ENCODE measurements at regions not wholly inside any gene's neighbourhood (a gene's known extent, or its start where the extent isn't known, plus 50 kb on each side); places are given as distances from the start of the nearest gene placed in this dataset.
A peak's percentile ranks its signal among the peaks of the same experiment; 100 is the strongest.

DNA sequence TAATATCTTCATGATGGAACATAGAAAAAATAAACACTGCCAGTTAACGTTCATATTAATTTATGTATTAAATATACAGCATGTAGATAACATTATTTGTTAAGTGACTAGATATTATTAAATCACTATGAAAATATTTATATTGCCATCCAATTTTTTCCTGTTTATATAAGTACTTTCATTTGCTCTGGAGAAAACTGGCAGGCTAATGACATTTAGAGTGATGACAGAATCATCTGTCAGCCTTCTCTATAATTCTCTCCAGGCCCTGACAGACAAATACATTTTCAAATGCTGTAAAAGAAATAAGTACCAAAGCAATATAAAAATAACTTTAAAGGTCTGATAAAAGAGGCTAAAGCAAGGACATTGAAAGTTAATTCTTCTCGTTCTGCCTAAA is 2556.7 kb upstream of the PCDH20 start:
- no peaks in the 10 kb centered on the region for H3K36me3 ChIP-seq (ENCODE audit: control insufficient read depth, insufficient read depth, low read length)
- H3K4me2 ChIP-seq (ENCODE audit: low read length) = no peak overlapping the region
- no peak overlapping the region for H4K8ac ChIP-seq (ENCODE audit: low read depth, low read length)
- no peak overlapping the region for H3K56ac ChIP-seq (ENCODE audit: low read length)
- H2BK120ac ChIP-seq (ENCODE audit: low read depth, low read length) = no peak overlapping the region
- no peak for DNase-seq
- no peak overlapping the region for H2BK15ac ChIP-seq (replicated peaks; ENCODE audit: low read depth)
- H4K5ac ChIP-seq (ENCODE audit: low read length) = no peak overlapping the region
- H3K27me3 ChIP-seq (ENCODE audit: insufficient read depth, low read length, poor library complexity) = no peaks in the 10 kb centered on the region
- H3K4me1 ChIP-seq (ENCODE audit: control insufficient read depth, low read depth, low read length) = no peaks in the 10 kb centered on the region
- H3K79me2 ChIP-seq (ENCODE audit: control insufficient read depth, insufficient read depth, low read length) = no peaks in the 10 kb centered on the region
- no peak overlapping the region for H2BK5ac ChIP-seq (ENCODE audit: low read length)
- H3K27ac ChIP-seq (ENCODE audit: low read depth, low read length) = no peak overlapping the region
- H3K79me1 ChIP-seq (ENCODE audit: low read length) = no peaks in the 10 kb centered on the region
- H3K4ac ChIP-seq (ENCODE audit: low read depth, low read length) = no peak overlapping the region
- H3K4me3 ChIP-seq (ENCODE audit: low read length) = no peak overlapping the region
- no peak overlapping the region for H3K18ac ChIP-seq (ENCODE audit: low read length)
- WGBS (ENCODE audit: extremely low coverage, insufficient coverage, low lambda C conversion rate) = no CpG with 5 or more reads among the region's 2 CpGs
- H2AK5ac ChIP-seq (ENCODE audit: low read length) = no peak overlapping the region
- H3K23ac ChIP-seq (ENCODE audit: low read length) = no peak overlapping the region
- H3K9ac ChIP-seq (ENCODE audit: low read length) = no peak overlapping the region

GRCh38 chr13:63954683-63955082 is 2539.0 kb upstream of the PCDH20 start:
- H4K5ac ChIP-seq (ENCODE audit: low read length) = no peak overlapping the region
- H3K79me1 ChIP-seq (ENCODE audit: low read length) = no peaks in the 10 kb centered on the region
- no peak overlapping the region for H2BK15ac ChIP-seq (replicated peaks; ENCODE audit: low read depth)
- H3K4me1 ChIP-seq (ENCODE audit: control insufficient read depth, low read depth, low read length) = no peaks in the 10 kb centered on the region
- no peak overlapping the region for H3K9ac ChIP-seq (ENCODE audit: low read length)
- no peak overlapping the region for H2AK5ac ChIP-seq (ENCODE audit: low read length)
- H3K18ac ChIP-seq (ENCODE audit: low read length) = no peak overlapping the region
- no peak overlapping the region for H3K56ac ChIP-seq (ENCODE audit: low read length)
- no peak overlapping the region for H2BK120ac ChIP-seq (ENCODE audit: low read depth, low read length)
- DNase-seq = peak; percentile 46
- no peak overlapping the region for H2BK5ac ChIP-seq (ENCODE audit: low read length)
- no peak overlapping the region for H3K4me2 ChIP-seq (ENCODE audit: low read length)
- no peaks in the 10 kb centered on the region for H3K27me3 ChIP-seq (ENCODE audit: insufficient read depth, low read length, poor library complexity)
- no peak overlapping the region for H4K8ac ChIP-seq (ENCODE audit: low read depth, low read length)
- no peaks in the 10 kb centered on the region for H3K36me3 ChIP-seq (ENCODE audit: control insufficient read depth, insufficient read depth, low read length)
- H3K27ac ChIP-seq (ENCODE audit: low read depth, low read length) = no peak overlapping the region
- no peak overlapping the region for H3K4ac ChIP-seq (ENCODE audit: low read depth, low read length)
- no peaks in the 10 kb centered on the region for H3K79me2 ChIP-seq (ENCODE audit: control insufficient read depth, insufficient read depth, low read length)
- H3K23ac ChIP-seq (ENCODE audit: low read length) = no peak overlapping the region
- WGBS (ENCODE audit: extremely low coverage, insufficient coverage, low lambda C conversion rate) = no CpG with 5 or more reads among the region's 1 CpG
- no peak overlapping the region for H3K4me3 ChIP-seq (ENCODE audit: low read length)

GRCh38 chr13:63948045-63948444 is 2532.4 kb upstream of the PCDH20 start:
- Histone ChIP-seq H2BK5ac (ENCODE audit: low read length) (no peak overlapping the region), H4K5ac (ENCODE audit: low read length) (no peak overlapping the region), H3K23ac (ENCODE audit: low read length) (no peak overlapping the region), H3K36me3 (ENCODE audit: control insufficient read depth, insufficient read depth, low read length) (no peaks in the 10 kb centered on the region), H2BK120ac (ENCODE audit: low read depth, low read length) (no peak overlapping the region), H3K4ac (ENCODE audit: low read depth, low read length) (no peak overlapping the region), H3K18ac (ENCODE audit: low read length) (no peak overlapping the region), H3K4me2 (ENCODE audit: low read length) (no peak overlapping the region), H3K27ac (ENCODE audit: low read depth, low read length) (no peak overlapping the region), H3K4me3 (ENCODE audit: low read length) (no peak overlapping the region), H3K9ac (ENCODE audit: low read length) (no peak overlapping the region), H2AK5ac (ENCODE audit: low read length) (no peak overlapping the region), H3K4me1 (ENCODE audit: control insufficient read depth, low read depth, low read length) (no peaks in the 10 kb centered on the region), H2BK15ac (replicated peaks; ENCODE audit: low read depth) (no peak overlapping the region), H4K8ac (ENCODE audit: low read depth, low read length) (no peak overlapping the region), H3K79me1 (ENCODE audit: low read length) (no peaks in the 10 kb centered on the region), H3K79me2 (ENCODE audit: control insufficient read depth, insufficient read depth, low read length) (no peaks in the 10 kb centered on the region), H3K56ac (ENCODE audit: low read length) (no peak overlapping the region), H3K27me3 (ENCODE audit: insufficient read depth, low read length, poor library complexity) (no peaks in the 10 kb centered on the region)
- DNase-seq = no peak
- WGBS (ENCODE audit: extremely low coverage, insufficient coverage, low lambda C conversion rate) = no CpG with 5 or more reads among the region's 3 CpGs

DNA sequence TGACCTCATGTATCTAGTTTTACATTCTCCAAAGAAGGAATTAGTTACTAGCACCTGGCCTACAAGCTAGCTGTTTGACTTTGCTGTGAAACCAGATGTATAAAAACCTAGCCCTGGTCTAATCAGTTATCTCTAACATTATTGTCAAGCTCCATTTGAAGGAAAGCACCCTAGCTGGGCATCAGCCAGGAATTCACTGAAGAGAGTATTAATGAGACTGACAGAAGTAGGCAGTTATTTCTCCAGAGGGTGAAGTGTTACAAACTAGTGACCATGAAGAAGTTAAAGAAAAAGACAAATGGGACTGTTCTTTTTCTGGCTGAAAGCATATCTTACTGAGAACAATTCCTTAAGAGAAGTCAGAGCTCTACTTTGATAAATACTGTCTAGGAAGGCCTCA is 2529.3 kb upstream of the PCDH20 start:
- Histone ChIP-seq H4K5ac (ENCODE audit: low read length) (no peak overlapping the region), H3K79me2 (ENCODE audit: control insufficient read depth, insufficient read depth, low read length) (no peaks in the 10 kb centered on the region), H3K56ac (ENCODE audit: low read length) (no peak overlapping the region), H2AK5ac (ENCODE audit: low read length) (no peak overlapping the region), H3K27ac (ENCODE audit: low read depth, low read length) (no peak overlapping the region), H2BK15ac (replicated peaks; ENCODE audit: low read depth) (no peak overlapping the region), H3K79me1 (ENCODE audit: low read length) (no peaks in the 10 kb centered on the region), H3K23ac (ENCODE audit: low read length) (no peak overlapping the region), H2BK5ac (ENCODE audit: low read length) (no peak overlapping the region), H3K4me3 (ENCODE audit: low read length) (no peak overlapping the region), H2BK120ac (ENCODE audit: low read depth, low read length) (no peak overlapping the region), H3K36me3 (ENCODE audit: control insufficient read depth, insufficient read depth, low read length) (no peaks in the 10 kb centered on the region), H3K27me3 (ENCODE audit: insufficient read depth, low read length, poor library complexity) (no peaks in the 10 kb centered on the region), H3K4ac (ENCODE audit: low read depth, low read length) (no peak overlapping the region), H3K4me2 (ENCODE audit: low read length) (no peak overlapping the region), H3K18ac (ENCODE audit: low read length) (no peak overlapping the region), H3K9ac (ENCODE audit: low read length) (no peak overlapping the region), H3K4me1 (ENCODE audit: control insufficient read depth, low read depth, low read length) (no peaks in the 10 kb centered on the region), H4K8ac (ENCODE audit: low read depth, low read length) (no peak overlapping the region)
- DNase-seq = no peak

DNA sequence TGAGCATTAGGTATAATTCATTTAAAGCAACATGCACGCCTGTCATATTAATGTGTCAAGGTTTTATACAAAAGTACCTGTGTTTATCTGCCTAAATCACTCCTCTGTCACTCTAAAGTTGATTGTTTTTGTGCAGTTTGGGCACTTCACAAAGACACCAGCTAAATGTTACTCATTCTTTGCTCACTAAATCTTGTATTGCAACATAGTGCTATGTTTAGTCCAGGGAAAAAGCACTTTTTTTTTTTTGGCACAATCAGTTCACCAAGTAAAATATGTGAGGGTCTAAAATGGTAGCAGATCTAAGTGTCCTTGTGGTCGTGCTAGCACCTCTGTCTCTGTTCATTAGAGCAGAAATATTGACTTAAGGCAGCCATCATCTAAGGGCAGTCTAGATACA is 2526.7 kb upstream of the PCDH20 start:
- WGBS (ENCODE audit: extremely low coverage, insufficient coverage, low lambda C conversion rate) = no CpG with 5 or more reads among the region's 2 CpGs
- H4K5ac ChIP-seq (ENCODE audit: low read length) = no peak overlapping the region
- no peak overlapping the region for H3K4me2 ChIP-seq (ENCODE audit: low read length)
- H3K23ac ChIP-seq (ENCODE audit: low read length) = no peak overlapping the region
- no peak overlapping the region for H3K4ac ChIP-seq (ENCODE audit: low read depth, low read length)
- no peak overlapping the region for H2AK5ac ChIP-seq (ENCODE audit: low read length)
- DNase-seq = no peak
- no peaks in the 10 kb centered on the region for H3K27me3 ChIP-seq (ENCODE audit: insufficient read depth, low read length, poor library complexity)
- H3K56ac ChIP-seq (ENCODE audit: low read length) = no peak overlapping the region
- no peak overlapping the region for H2BK120ac ChIP-seq (ENCODE audit: low read depth, low read length)
- H3K36me3 ChIP-seq (ENCODE audit: control insufficient read depth, insufficient read depth, low read length) = no peaks in the 10 kb centered on the region
- H3K18ac ChIP-seq (ENCODE audit: low read length) = no peak overlapping the region
- H3K4me3 ChIP-seq (ENCODE audit: low read length) = no peak overlapping the region
- H2BK5ac ChIP-seq (ENCODE audit: low read length) = no peak overlapping the region
- H3K9ac ChIP-seq (ENCODE audit: low read length) = no peak overlapping the region
- no peak overlapping the region for H3K27ac ChIP-seq (ENCODE audit: low read depth, low read length)
- no peaks in the 10 kb centered on the region for H3K4me1 ChIP-seq (ENCODE audit: control insufficient read depth, low read depth, low read length)
- H2BK15ac ChIP-seq (replicated peaks; ENCODE audit: low read depth) = no peak overlapping the region
- no peaks in the 10 kb centered on the region for H3K79me2 ChIP-seq (ENCODE audit: control insufficient read depth, insufficient read depth, low read length)
- no peaks in the 10 kb centered on the region for H3K79me1 ChIP-seq (ENCODE audit: low read length)
- no peak overlapping the region for H4K8ac ChIP-seq (ENCODE audit: low read depth, low read length)

GRCh38 chr13:63938851-63939250 is 2523.2 kb upstream of the PCDH20 start:
- no peak overlapping the region for H3K56ac ChIP-seq (ENCODE audit: low read length)
- H2BK120ac ChIP-seq (ENCODE audit: low read depth, low read length) = no peak overlapping the region
- WGBS (ENCODE audit: extremely low coverage, insufficient coverage, low lambda C conversion rate) = no CpG with 5 or more reads among the region's 3 CpGs

More at GRCh38 chr13:63938851-63939250, 2523.2 kb upstream of the PCDH20 start:
- Histone ChIP-seq H3K4ac (ENCODE audit: low read depth, low read length) (no peak overlapping the region), H2BK15ac (replicated peaks; ENCODE audit: low read depth) (no peak overlapping the region), H3K18ac (ENCODE audit: low read length) (no peak overlapping the region), H4K5ac (ENCODE audit: low read length) (no peak overlapping the region), H3K27me3 (ENCODE audit: insufficient read depth, low read length, poor library complexity) (no peaks in the 10 kb centered on the region), H3K27ac (ENCODE audit: low read depth, low read length) (no peak overlapping the region), H3K4me1 (ENCODE audit: control insufficient read depth, low read depth, low read length) (no peaks in the 10 kb centered on the region), H3K79me1 (ENCODE audit: low read length) (no peaks in the 10 kb centered on the region), H3K4me3 (ENCODE audit: low read length) (no peak overlapping the region), H3K9ac (ENCODE audit: low read length) (no peak overlapping the region), H2AK5ac (ENCODE audit: low read length) (no peak overlapping the region), H3K4me2 (ENCODE audit: low read length) (no peak overlapping the region), H3K79me2 (ENCODE audit: control insufficient read depth, insufficient read depth, low read length) (no peaks in the 10 kb centered on the region), H3K23ac (ENCODE audit: low read length) (no peak overlapping the region), H3K36me3 (ENCODE audit: control insufficient read depth, insufficient read depth, low read length) (no peaks in the 10 kb centered on the region), H4K8ac (ENCODE audit: low read depth, low read length) (no peak overlapping the region), H2BK5ac (ENCODE audit: low read length) (no peak overlapping the region)
- DNase-seq = no peak
